Right ventricle myocardium inferior (tissue), 1 donor: ENCODE measurements at regions not wholly inside any gene's neighbourhood (a gene's known extent, or its start where the extent isn't known, plus 50 kb on each side); places are given as distances from the start of the nearest gene placed in this dataset.
A peak's percentile ranks its signal among the peaks of the same experiment; 100 is the strongest.
"Not testable (repeated sequence)": the region's sequence is repeated elsewhere in the genome, so short reads cannot be mapped to it uniquely, and the experiment has no call there.

Experiments
- ATAC-seq: fragments of 200-7000 bp; cut with Tn5 transposase; one replicate; pipeline ENCODE4 v1.9.1; 2020; ENCODE audit warnings: mild to moderate bottlenecking, moderate library complexity
- DNase-seq: peaks from one replicate; pipeline ENCODE4 v3.0.0; 2021; ENCODE audit errors: missing footprints
- intact Hi-C: fragments of 100-400 bp; cut with DNase I; formaldehyde crosslinking; loops from one replicate; pipeline ENCODE4 v1.11.0; 2022
- donor health status: DM: no; HTN: yes; CAD: no; lungs with severe emphysema.

DNA sequence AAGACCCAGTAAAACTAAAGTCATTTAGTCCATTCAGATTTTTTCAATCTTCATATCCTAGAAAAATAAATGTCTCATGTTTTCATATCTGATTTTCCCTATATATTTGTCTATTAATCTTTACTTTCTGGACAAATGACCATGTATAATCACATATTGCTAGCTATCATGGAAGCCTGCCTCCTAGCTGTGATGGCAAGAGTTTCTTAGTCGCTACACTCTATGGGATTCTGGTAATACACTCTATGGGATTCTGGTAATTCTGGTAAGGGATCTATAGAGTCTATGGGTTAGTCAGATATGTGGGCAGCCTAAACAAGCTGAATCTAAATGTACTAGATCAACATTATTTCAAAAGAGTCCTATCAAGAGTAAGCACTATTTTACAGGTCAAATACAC, 198.7 kb upstream of the LHX8 start:
- no peak for DNase-seq
- intact Hi-C loops, result no loop called here
- ATAC-seq, result no peak

DNA sequence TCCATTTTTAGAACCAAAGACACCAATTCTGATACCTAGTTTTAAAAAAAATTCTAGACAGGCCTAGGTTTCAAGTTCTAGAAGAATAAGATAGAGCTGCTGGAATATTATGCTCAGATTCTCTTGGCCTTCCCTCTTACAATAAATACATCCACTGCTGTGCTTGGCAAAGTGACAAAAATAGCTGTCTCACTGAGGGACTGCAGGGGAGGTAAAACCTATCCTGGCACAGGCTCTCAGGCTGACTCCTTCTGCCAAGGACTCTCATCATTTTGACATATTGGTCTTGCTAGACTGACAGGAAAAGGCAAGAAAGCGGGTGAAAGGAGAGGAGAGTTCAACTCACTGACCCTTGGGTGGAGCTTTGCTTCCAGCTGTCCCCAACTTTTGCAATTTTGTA, 197.0 kb upstream of the LHX8 start:
- ATAC-seq, result no peak
- intact Hi-C loops, result no loop called here
- DNase-seq, result no peak

DNA sequence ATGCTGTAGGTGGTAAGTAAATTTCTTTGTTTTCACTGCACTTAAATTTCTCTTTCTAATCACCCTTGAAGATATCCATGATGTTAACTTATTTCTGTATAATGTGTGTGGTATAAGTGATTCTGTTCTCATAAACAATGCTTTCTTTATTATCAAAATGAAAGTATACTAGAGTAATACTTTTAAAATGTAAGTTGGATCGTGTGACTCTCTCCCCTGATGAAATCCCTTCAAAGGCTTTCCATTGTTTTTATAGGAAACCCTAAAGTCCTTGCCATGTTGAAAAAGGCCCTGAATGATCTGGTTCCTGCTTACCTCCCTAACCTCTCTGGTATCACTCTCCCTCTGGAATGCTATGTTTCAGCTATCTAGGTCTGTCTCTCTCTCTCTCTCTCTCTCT, 191.1 kb upstream of the LHX8 start:
- intact Hi-C loops, result no loop called here
- ATAC-seq, result no peak

DNA sequence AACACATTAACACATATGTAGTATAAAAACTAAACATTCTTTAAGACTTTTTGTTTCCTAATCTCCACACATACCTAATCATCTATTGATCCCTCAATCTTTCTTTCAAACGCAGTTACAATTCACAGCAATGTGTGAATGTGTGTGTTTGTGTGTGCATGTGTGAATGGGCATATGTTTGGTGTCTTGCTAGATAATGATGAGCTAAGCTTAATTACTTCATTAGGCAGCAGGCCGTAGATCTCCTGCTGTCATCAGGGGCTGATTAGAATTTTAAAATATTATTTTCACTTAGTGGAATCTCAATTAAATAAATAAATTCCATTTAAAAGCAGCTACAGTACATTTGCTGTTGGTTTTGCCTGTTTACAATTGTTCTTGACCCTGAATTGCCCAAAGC, 187.8 kb upstream of the LHX8 start:
- intact Hi-C loops, result no loop called here
- no peak for ATAC-seq
- no peak for DNase-seq

More for the DNA sequence above, 191.1 kb upstream of the LHX8 start:
- DNase-seq, result no peak

DNA sequence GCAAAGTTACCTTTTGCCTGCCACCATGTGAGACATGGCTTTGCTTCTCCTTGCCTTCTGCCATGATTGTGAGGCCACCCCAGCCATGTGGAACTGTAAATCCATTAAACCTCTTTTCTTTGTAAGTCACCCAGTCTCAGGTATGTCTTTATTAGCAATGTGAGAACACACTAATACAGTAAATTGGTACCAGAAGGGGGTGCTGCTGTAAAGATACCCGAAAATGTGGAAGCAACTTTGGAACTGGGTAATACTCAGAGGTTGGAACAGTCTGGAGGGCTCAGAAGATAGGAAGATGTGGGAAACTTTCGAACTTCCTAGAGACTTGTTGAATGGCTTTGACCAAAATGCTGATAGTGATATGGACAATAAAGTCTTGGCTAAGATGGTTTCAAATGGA, 184.8 kb upstream of the LHX8 start:
- ATAC-seq, DNase-seq, intact Hi-C loops: not testable (repeated sequence)

DNA sequence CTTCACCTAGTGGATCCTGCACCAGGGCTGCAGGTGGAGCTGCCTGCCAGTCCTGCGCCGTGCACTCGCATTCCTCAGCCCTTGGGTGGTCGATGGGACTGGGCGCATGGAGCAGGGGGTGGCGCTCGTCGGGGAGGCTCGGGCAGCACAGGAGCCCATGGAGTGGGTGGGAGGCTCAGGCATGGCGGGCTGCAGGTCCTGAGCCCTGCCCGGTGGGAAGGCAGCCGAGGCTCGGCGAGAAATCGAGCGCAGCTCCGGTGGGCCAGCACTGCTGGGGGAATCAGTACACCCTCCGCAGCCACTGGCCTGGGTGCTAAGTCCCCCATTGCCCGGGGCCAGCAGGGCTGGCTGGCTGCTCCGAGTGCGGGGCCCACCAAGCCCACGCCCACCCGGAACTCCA, 182.2 kb upstream of the LHX8 start:
- DNase-seq, intact Hi-C loops, ATAC-seq: not testable (repeated sequence)

DNA sequence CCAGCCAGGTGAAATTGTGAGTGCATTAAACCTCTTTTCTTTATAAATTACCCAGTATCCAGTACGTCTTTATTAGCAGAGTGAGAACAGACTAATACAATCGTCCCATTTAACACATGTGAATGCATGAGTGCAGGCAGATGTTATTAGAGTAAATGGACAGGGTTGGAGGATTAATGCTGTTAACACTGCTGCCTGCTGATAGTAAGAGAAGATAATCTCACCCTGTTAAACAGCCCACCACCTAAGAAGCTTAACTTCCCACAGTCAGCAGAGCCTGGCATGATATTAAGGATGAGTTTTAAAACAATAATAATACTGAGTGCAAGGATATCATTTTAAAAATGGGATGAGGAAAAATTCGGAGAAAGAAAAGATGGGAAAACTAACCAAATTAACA, 181.4 kb upstream of the LHX8 start:
- DNase-seq (no peak), ATAC-seq (no peak)

DNA sequence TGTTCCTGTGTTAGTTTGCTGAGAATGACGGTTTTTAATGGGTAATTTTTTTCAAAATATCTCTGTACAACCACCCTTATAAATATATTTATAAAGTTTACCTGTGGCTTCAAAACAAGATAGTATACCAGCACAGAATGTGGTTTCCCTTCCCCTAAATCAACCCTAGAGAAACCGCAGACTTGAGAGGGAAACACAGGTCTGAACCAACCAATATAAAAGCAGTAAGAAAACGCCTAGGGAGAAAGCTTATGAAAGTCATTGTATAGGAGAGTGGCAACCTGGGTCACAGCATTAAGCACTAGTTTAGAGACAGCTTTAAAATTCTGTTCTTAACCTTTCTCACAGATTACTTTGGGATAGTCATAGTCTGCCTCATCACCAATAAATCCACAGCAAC, 180.6 kb upstream of the LHX8 start:
- DNase-seq (no peak), ATAC-seq (no peak)
- intact Hi-C loops, result no loop called here

More for the DNA sequence above, 181.4 kb upstream of the LHX8 start:
- intact Hi-C loops, result no loop called here

DNA sequence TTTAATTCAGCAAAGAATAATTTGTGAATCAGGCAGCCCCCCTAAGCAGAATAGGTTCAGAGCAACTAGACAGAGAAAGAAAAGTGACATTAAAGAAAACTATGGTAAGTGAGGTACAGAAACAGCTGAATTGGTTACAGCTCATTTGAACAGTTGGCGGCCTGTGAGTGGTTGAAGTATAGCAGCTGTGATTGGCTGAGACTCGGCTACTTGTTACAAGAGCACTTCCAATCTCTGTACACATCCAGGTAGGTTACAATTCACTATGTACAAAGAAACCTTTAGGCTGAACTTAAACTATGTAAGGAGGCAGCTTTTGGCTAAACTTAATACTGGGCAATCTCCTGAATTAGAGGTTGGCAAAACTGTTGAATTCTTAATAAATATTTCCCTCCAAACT, 171.1 kb upstream of the LHX8 start:
- ATAC-seq, result no peak
- intact Hi-C loops, result no loop called here

GRCh38 chr1:74964508-74965102, 169.6 kb upstream of the LHX8 start:
- ATAC-seq, result no peak
- intact Hi-C loops, result no loop called here
- peak; percentile 56 for DNase-seq

More for the DNA sequence above, 171.1 kb upstream of the LHX8 start:
- no peak for DNase-seq

DNA sequence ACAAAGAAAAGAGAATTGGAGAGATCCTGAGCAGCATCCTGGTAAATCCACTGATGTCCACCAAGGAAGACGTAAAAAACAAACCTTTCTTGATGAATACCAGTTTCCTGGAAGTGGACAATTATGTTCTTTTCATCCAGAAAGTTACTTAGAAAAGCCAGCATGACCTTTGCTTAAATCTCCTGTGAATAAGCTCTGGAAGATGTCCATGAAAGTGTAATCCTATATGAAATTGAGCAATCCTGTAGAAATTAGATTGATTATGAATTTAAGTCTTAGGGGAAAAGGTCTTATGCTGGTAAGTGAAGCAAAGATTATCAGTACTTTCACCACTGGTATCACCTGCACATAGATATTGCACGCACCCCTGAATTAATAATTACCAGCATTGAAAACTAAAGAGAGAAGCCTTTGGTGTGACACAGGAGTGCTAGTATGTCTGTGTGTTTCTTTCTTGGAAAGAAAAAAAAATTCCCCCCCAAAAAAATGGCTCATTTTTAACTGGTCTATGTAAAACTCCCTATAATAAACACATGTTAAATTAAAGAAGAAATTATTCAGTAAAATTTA, 164.5 kb upstream of the LHX8 start:
- intact Hi-C loops, result no loop called here
- ATAC-seq, result no peak
- DNase-seq, result no peak

GRCh38 chr1:74971982-74972381, 162.2 kb upstream of the LHX8 start:
- no peak for DNase-seq
- no peak for ATAC-seq
- intact Hi-C loops, result no loop called here

- ATAC-seq, result no peak
- intact Hi-C loops, result no loop called here
- DNase-seq, result no peak
Measured at GRCh38 chr1:74976491-74976890, 157.7 kb upstream of the LHX8 start.

- intact Hi-C loops, ATAC-seq, DNase-seq: not testable (repeated sequence)
Measured at GRCh38 chr1:74992448-74992847, 141.7 kb upstream of the LHX8 start.

- intact Hi-C loops, result no loop called here
- ATAC-seq, result no peak
- DNase-seq, result no peak
Measured at GRCh38 chr1:74995821-74996220, 138.4 kb upstream of the LHX8 start.

GRCh38 chr1:75010547-75010946, 123.6 kb upstream of the LHX8 start:
- ATAC-seq (no peak), DNase-seq (no peak)
- intact Hi-C loops, result no loop called here

DNA sequence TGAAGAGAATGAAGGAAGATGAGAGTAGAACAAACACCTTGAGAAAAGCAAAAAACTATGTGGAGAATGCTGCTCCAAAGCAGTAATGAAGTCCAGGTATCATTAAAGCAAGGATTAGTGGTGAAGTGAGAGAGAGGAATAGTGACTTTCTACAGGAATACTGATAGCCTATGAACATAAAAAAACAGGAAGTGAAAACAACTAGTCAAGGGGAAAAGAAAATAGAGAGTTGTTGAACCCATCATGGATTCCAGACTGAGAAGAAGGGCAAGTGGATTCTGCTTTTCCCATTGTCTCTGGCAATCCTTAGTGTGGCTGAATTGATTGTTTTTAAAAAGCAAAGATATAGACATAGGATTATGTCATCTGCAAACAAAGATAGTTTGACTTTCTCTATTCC, 119.9 kb upstream of the LHX8 start:
- DNase-seq (no peak), ATAC-seq (no peak)
- intact Hi-C loops, result no loop called here

GRCh38 chr1:75023005-75023404, 111.2 kb upstream of the LHX8 start:
- no peak for ATAC-seq
- DNase-seq, result no peak
- intact Hi-C loops, result no loop called here

DNA sequence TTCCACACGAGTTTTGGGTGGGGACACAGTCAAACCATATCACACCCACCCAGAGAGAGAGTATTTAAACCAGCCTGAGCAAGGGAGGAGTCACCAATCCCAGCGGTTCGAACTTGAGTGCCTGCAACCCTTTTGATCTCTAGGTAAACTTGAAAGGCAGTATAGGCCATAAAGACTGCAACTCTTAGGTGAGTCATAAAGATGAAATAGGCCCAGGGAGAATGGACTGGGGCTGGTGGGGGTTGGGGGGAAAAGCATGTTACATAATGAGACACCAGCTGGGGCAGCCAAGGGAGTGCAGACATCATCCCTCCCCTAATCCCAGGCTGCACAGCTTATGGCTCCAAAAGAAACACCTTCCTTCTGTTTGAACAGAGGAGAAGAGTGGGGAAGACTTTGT, 99.8 kb upstream of the LHX8 start:
- ATAC-seq (no peak), DNase-seq (no peak)
- intact Hi-C loops, result no loop called here

DNA sequence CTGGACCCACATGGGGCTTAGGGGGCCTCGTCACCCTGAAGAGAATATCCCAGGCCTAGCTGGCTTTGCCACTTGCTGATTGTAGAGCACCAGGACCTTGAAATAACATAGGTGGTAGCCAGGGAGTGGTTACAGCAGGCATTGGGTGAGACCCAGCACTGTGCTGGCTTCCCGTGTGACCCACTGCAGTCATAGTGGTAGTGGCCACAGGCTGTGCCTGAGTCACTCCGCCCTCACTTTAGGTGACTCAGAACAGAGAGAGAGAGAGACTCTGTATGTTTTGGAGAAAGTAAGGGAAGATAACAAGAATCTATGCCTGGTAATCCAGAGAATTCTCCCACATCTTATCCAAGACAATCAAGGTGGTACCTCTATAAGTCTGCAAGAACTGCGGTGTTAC, 98.7 kb upstream of the LHX8 start:
- ATAC-seq, result no peak
- intact Hi-C loops, result no loop called here
- DNase-seq, result no peak

DNA sequence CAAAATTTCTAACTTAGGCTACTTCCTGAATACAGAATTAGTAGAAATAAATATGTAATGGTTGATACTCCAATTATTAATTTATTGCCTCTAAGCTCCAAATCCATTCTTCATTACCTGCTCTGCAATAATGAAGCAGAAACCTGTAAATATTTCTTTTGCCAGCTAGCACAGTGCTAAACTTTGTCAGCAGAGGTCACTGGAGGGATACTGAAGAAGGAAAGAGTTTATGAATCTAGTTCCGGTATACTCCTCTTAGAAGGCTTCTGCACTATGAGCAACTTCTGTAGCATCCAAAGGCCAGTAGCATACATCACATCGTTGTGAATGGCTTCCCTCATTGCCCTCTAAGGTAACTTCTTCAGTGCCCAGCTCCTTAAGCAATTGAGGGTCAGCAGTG, 81.0 kb upstream of the LHX8 start:
- ATAC-seq, result no peak
- DNase-seq, result no peak
- intact Hi-C loops, result no loop called here
